PC-9 (cell line): ENCODE measurements at regions not wholly inside any gene's neighbourhood (a gene's known extent, or its start where the extent isn't known, plus 50 kb on each side); places are given as distances from the start of the nearest gene placed in this dataset.

Experiments used
- BruUV-seq: library from RNA; stranded (reverse); fragments of 400-500 nt; replicated peaks from 2 replicates; lab custom pipeline; 2021; lab: Mats Ljungman, UMichigan
- CTCF ChIA-PET: fragments of 300-600 bp; sonication (Branson Sonifier 250); formaldehyde crosslinking; loops from one replicate; lab custom pipeline; 2022; ENCODE audit warnings: antibody characterized with exemption; lab: Charles Lee
- POLR2A ChIA-PET: fragments of 300-600 bp; sonication (Branson Sonifier 250); formaldehyde crosslinking; loops from one replicate; lab custom pipeline; 2022; ENCODE audit warnings: antibody characterized with exemption; ENCODE audit not compliant: unreplicated experiment; lab: Charles Lee
- DNase-seq, 2 experiments: peaks; one replicate each; pipeline versions ENCODE4 v3.0.0 to v3.0.0-alpha.2; 2015 to 2022; ENCODE audit warnings: mixed read lengths in 1 of 2
- H2AFZ ChIP-seq: fragments of 200-600 bp; sonication (generic); 2 replicates; pipeline ENCODE4 v1.8.1; 2017; ENCODE audit warnings: antibody characterized with exemption
- H3F3A ChIP-seq: fragments of 200-600 bp; sonication (generic); 2 replicates; pipeline ENCODE4 v1.8.1; 2017; ENCODE audit warnings: antibody characterized with exemption, mild to moderate bottlenecking, low read depth; ENCODE audit not compliant: insufficient read depth
- H3K27ac ChIP-seq: fragments of 200-600 bp; sonication (generic); 2 replicates; pipeline ENCODE4 v1.6.1; 2016; ENCODE audit warnings: mixed run types
- H3K27me3 ChIP-seq: fragments of 200-600 bp; sonication (generic); 2 replicates; pipeline ENCODE4 v1.6.1; 2016; ENCODE audit warnings: low read depth, mixed run types; ENCODE audit not compliant: insufficient read depth
- H3K36me3 ChIP-seq: fragments of 200-600 bp; sonication (generic); 2 replicates; pipeline ENCODE4 v1.6.1; 2016; ENCODE audit warnings: low read depth, mixed run types
- H3K4me1 ChIP-seq: fragments of 200-600 bp; sonication (generic); replicated peaks from 2 replicates; pipeline ENCODE4 v1.6.1; 2016; ENCODE audit warnings: mixed run types; ENCODE audit not compliant: insufficient read depth
- H3K4me2 ChIP-seq: fragments of 200-600 bp; sonication (generic); 2 replicates; pipeline ENCODE4 v1.6.1; 2017; ENCODE audit warnings: mixed run types
- H3K4me3 ChIP-seq: fragments of 200-600 bp; sonication (generic); 2 replicates; pipeline ENCODE4 v1.6.1; 2016; ENCODE audit warnings: mixed run types
- H3K79me2 ChIP-seq: fragments of 200-600 bp; sonication (generic); 2 replicates; pipeline ENCODE4 v1.6.1; 2017; ENCODE audit warnings: low read depth, mixed run types
- H3K9me2 ChIP-seq: fragments of 200-600 bp; sonication (generic); 2 replicates; pipeline ENCODE4 v1.8.1; 2017; ENCODE audit warnings: mild to moderate bottlenecking; ENCODE audit not compliant: insufficient read depth
- H3K9me3 ChIP-seq: fragments of 200-600 bp; sonication (generic); 2 replicates; pipeline ENCODE4 v1.8.1; 2016; ENCODE audit warnings: low read depth; ENCODE audit not compliant: insufficient read depth
- H4K20me1 ChIP-seq: fragments of 200-600 bp; sonication (generic); 2 replicates; pipeline ENCODE4 v1.8.1; 2017; ENCODE audit not compliant: insufficient read depth
- CTCF ChIP-seq: fragments of 200-600 bp; sonication (generic); conservative IDR thresholded peaks from 2 replicates; pipeline ENCODE4 v1.6.1; 2017; ENCODE audit warnings: mixed run types, antibody characterized with exemption, mild to moderate bottlenecking, moderate library complexity
- EZH2 ChIP-seq: fragments of 200-600 bp; sonication (generic); IDR thresholded peaks from 2 replicates; pipeline ENCODE4 v1.8.0; 2017; ENCODE audit warnings: antibody characterized with exemption, low read depth
- intact Hi-C: fragments of 100-400 bp; cut with micrococcal nuclease; formaldehyde crosslinking; loops from one replicate; pipeline ENCODE4 v1.10.0; 2022; ENCODE audit not compliant: unreplicated experiment

DNA sequence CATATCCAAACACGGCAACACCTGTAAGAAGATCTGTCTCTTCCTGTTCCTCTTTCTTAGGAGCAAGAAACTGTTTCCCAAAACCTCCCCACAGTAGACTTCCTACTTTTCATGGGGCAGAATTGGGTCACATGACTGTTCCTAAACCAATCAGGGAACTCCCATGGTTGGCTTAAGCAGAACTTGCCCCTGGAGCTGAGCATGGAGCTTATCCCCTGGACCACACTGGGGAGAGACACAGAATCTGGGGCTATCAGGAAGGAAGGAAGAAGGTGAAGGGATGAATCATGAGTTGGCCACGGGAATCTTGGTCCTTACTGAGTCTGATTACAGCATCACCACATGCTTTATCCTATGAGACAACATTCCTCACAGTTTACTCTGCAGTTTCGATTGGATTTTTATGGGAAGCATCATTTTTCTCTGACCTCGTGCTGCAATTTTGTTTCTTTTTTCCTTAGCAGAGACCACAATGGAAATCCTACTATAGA lies 81.8 kb downstream of the CDC7 start:
- intact Hi-C loops: loop anchor here (10.0 kb wide), 1 partner anchor 48 kb away; no protein-coding TSS in a partner anchor
- H3F3A ChIP-seq: no peaks in the 10 kb centered on the region
- H3K36me3 ChIP-seq: no peaks in the 10 kb centered on the region
- BruUV-seq: no TSS peak
- no peak overlapping the region for H2AFZ ChIP-seq
- H3K4me1 ChIP-seq: peaks cover 6% of the 10 kb centered on the region
- no peaks in the 10 kb centered on the region for H3K79me2 ChIP-seq
- DNase-seq: peak in 1 of 2 experiments; percentile 84
- no peaks in the 10 kb centered on the region for H3K9me3 ChIP-seq
- ChIA-PET CTCF (no interaction called here), POLR2A (no interaction called here)
- peak overlapping the region; percentile 10; the same call in 1 of the 2 replicates for H3K4me2 ChIP-seq
- H3K27me3 ChIP-seq: no peaks in the 10 kb centered on the region
- peaks cover 8% of the 10 kb centered on the region; the same call in 1 of the 2 replicates for H3K9me2 ChIP-seq
- peak overlapping the region; percentile 65 for H3K27ac ChIP-seq
- H4K20me1 ChIP-seq: no peaks in the 10 kb centered on the region
- no peak for TF ChIP-seq EZH2
- TF ChIP-seq CTCF: no peak
- H3K4me3 ChIP-seq: no peak overlapping the region

GRCh38 chr1:91583326-91583755 lies 82.7 kb downstream of the CDC7 start:
- H3K4me3 ChIP-seq: no peak overlapping the region
- H3K36me3 ChIP-seq: no peaks in the 10 kb centered on the region
- no peaks in the 10 kb centered on the region for H3K9me3 ChIP-seq
- POLR2A ChIA-PET: no interaction called here
- intact Hi-C loops: loop anchor here (10.0 kb wide), 1 partner anchor 49 kb away; no protein-coding TSS in a partner anchor
- TF ChIP-seq EZH2 (no peak), CTCF (no peak)
- H3K4me2 ChIP-seq: no peak overlapping the region
- peaks cover 6% of the 10 kb centered on the region for H3K4me1 ChIP-seq
- DNase-seq: no peak
- CTCF ChIA-PET: no interaction called here
- BruUV-seq: no TSS peak
- H3K79me2 ChIP-seq: no peaks in the 10 kb centered on the region
- H3K9me2 ChIP-seq: peaks cover 8% of the 10 kb centered on the region; the same call in 1 of the 2 replicates
- no peak overlapping the region for H2AFZ ChIP-seq
- no peaks in the 10 kb centered on the region for H3K27me3 ChIP-seq
- H3K27ac ChIP-seq: peak overlapping the region; percentile 65
- no peaks in the 10 kb centered on the region for H4K20me1 ChIP-seq
- H3F3A ChIP-seq: no peaks in the 10 kb centered on the region

DNA sequence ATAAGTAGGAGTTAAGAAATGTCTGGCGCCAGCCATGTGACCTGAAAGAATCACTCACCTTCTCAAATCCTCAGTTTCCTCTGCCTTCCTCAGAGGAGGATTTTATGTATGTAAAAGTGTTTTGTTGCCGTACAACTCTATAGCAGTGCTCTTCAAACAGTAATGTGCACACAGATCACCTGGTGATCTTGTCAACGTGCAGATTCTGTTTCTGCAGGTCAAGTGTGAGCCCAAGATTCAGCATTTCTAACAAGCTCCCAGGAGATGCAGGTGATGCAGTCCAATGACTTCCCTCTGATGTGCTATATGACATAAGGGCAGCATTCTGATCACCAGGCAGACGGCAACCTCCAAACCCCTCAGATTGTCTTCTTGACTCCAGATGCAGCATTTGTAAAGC lies 83.7 kb downstream of the CDC7 start:
- H3K36me3 ChIP-seq: no peaks in the 10 kb centered on the region
- ChIA-PET POLR2A (no interaction called here), CTCF (no interaction called here)
- peaks cover 6% of the 10 kb centered on the region for H3K4me1 ChIP-seq
- TF ChIP-seq CTCF: no peak
- no peak overlapping the region for H2AFZ ChIP-seq
- no peaks in the 10 kb centered on the region for H3K9me3 ChIP-seq
- no peak overlapping the region for H3K4me2 ChIP-seq
- H3K79me2 ChIP-seq: no peaks in the 10 kb centered on the region
- intact Hi-C loops: loop anchor here (10.0 kb wide), 1 partner anchor 50 kb away; no protein-coding TSS in a partner anchor
- H3K9me2 ChIP-seq: peaks cover 8% of the 10 kb centered on the region; the same call in 1 of the 2 replicates
- H3K27ac ChIP-seq: no peak overlapping the region
- DNase-seq: no peak
- H3F3A ChIP-seq: no peaks in the 10 kb centered on the region
- no peaks in the 10 kb centered on the region for H3K27me3 ChIP-seq
- no peak overlapping the region for H3K4me3 ChIP-seq
- BruUV-seq: no TSS peak
- H4K20me1 ChIP-seq: no peaks in the 10 kb centered on the region
